ENCODE measurements at regions not wholly inside any gene's neighbourhood (a gene's known extent, or its start where the extent isn't known, plus 50 kb on each side); places are given as distances from the start of the nearest gene placed in this dataset.

DNA sequence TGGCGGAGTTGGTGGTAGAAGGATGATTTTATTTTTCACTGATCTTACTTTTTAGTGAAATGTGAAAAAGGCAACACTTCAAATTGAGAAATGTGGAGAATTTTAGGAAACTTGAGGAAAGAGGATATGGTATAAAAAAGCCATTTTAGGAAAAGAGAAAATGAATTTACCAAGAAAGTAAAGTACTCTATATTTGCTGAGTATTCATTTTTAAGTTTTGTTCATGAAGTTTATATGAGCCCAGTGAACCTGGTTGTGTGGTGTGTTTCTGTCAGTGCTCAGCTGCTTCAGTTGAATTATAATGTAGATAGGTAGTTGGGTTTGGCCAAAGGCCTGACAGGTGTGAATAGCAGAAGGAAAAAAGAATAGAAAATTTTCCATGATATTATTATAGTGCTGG, 345.5 kb upstream of the FSTL5 start:
- H3K27ac ChIP-seq, result no peak overlapping the region
- in situ Hi-C loops (cut with MboI), result loop anchor here (25.0 kb wide), 1 partner anchor 528 kb away; no protein-coding TSS in a partner anchor
- TF ChIP-seq EZH2phosphoT487 (IDR thresholded peaks at IDR 0.05; ENCODE audit: insufficient read depth, low read depth) (no peak), EZH2 (IDR thresholded peaks at IDR 0.05; ENCODE audit: insufficient read depth, poor library complexity, severe bottlenecking) (no peak)
- H3K4me1 ChIP-seq (ENCODE audit: insufficient read depth), result no peaks in the 10 kb centered on the region
- H3F3A ChIP-seq (ENCODE audit: insufficient read depth), result no peaks in the 10 kb centered on the region
- H3K9me2 ChIP-seq (ENCODE audit: insufficient read depth), result no peaks in the 10 kb centered on the region
- H3K4me3 ChIP-seq, result no peak overlapping the region
- no peaks in the 10 kb centered on the region for H3K9me3 ChIP-seq (ENCODE audit: low read depth)
- 22 to 27% methylated on average over 1 of the region's 1 CpG for WGBS, 2 experiments (ENCODE audit: low coverage in 1 of 2, low lambda C conversion rate in 2 of 2, missing lambda C conversion rate in 2 of 2)
- no peaks in the 10 kb centered on the region for H4K20me1 ChIP-seq (ENCODE audit: insufficient read depth)
- no peak overlapping the region for H3K4me2 ChIP-seq (ENCODE audit: unreplicated experiment)
- H3K27me3 ChIP-seq (replicated peaks; ENCODE audit: insufficient read depth), result no peaks in the 10 kb centered on the region
- H3K9ac ChIP-seq, result no peak overlapping the region
- no peak for DNase-seq
- H3K79me2 ChIP-seq (ENCODE audit: insufficient read depth), result no peaks in the 10 kb centered on the region
- no peaks in the 10 kb centered on the region for H3K36me3 ChIP-seq (ENCODE audit: low read depth)
- H2AFZ ChIP-seq, result no peak overlapping the region

GRCh38 chr4:162506253-162506652, 342.5 kb upstream of the FSTL5 start:
- no peak overlapping the region for H3K27ac ChIP-seq
- H3K4me2 ChIP-seq (ENCODE audit: unreplicated experiment), result no peak overlapping the region
- no peak overlapping the region for H2AFZ ChIP-seq
- H3K4me1 ChIP-seq (ENCODE audit: insufficient read depth), result no peaks in the 10 kb centered on the region
- H3K9me3 ChIP-seq (ENCODE audit: low read depth), result no peaks in the 10 kb centered on the region
- TF ChIP-seq EZH2phosphoT487 (IDR thresholded peaks at IDR 0.05; ENCODE audit: insufficient read depth, low read depth) (no peak), EZH2 (IDR thresholded peaks at IDR 0.05; ENCODE audit: insufficient read depth, poor library complexity, severe bottlenecking) (no peak)
- no peak overlapping the region for H3K4me3 ChIP-seq
- no peak overlapping the region for H3K9ac ChIP-seq
- H4K20me1 ChIP-seq (ENCODE audit: insufficient read depth), result no peaks in the 10 kb centered on the region
- H3K36me3 ChIP-seq (ENCODE audit: low read depth), result no peaks in the 10 kb centered on the region
- H3K9me2 ChIP-seq (ENCODE audit: insufficient read depth), result no peaks in the 10 kb centered on the region
- H3K79me2 ChIP-seq (ENCODE audit: insufficient read depth), result no peaks in the 10 kb centered on the region
- in situ Hi-C loops (cut with MboI), result loop anchor here (25.0 kb wide), 1 partner anchor 531 kb away; no protein-coding TSS in a partner anchor
- DNase-seq, result peak; percentile 14
- H3F3A ChIP-seq (ENCODE audit: insufficient read depth), result no peaks in the 10 kb centered on the region
- H3K27me3 ChIP-seq (replicated peaks; ENCODE audit: insufficient read depth), result no peaks in the 10 kb centered on the region
- WGBS, 2 experiments (ENCODE audit: low coverage in 1 of 2, low lambda C conversion rate in 2 of 2, missing lambda C conversion rate in 2 of 2), result 74 to 75% methylated on average over 2 of the region's 2 CpGs

- H3K36me3 ChIP-seq (ENCODE audit: low read depth), result no peaks in the 10 kb centered on the region
- 27 to 28% methylated on average over 4 of the region's 4 CpGs for WGBS, 2 experiments (ENCODE audit: low coverage in 1 of 2, low lambda C conversion rate in 2 of 2, missing lambda C conversion rate in 2 of 2)
- no peaks in the 10 kb centered on the region for H3K9me3 ChIP-seq (ENCODE audit: low read depth)
- TF ChIP-seq EZH2 (IDR thresholded peaks at IDR 0.05; ENCODE audit: insufficient read depth, poor library complexity, severe bottlenecking) (no peak), EZH2phosphoT487 (IDR thresholded peaks at IDR 0.05; ENCODE audit: insufficient read depth, low read depth) (no peak)
- no peaks in the 10 kb centered on the region for H3K27me3 ChIP-seq (replicated peaks; ENCODE audit: insufficient read depth)
- no peak for DNase-seq
- H3K27ac ChIP-seq, result no peak overlapping the region
- in situ Hi-C loops (cut with MboI), result loop anchor here (25.0 kb wide), 1 partner anchor 533 kb away; no protein-coding TSS in a partner anchor
- H3K9ac ChIP-seq, result no peak overlapping the region
- no peak overlapping the region for H3K4me3 ChIP-seq
- no peaks in the 10 kb centered on the region for H3K79me2 ChIP-seq (ENCODE audit: insufficient read depth)
- no peaks in the 10 kb centered on the region for H4K20me1 ChIP-seq (ENCODE audit: insufficient read depth)
- no peaks in the 10 kb centered on the region for H3F3A ChIP-seq (ENCODE audit: insufficient read depth)
- no peaks in the 10 kb centered on the region for H3K9me2 ChIP-seq (ENCODE audit: insufficient read depth)
- H3K4me1 ChIP-seq (ENCODE audit: insufficient read depth), result no peaks in the 10 kb centered on the region
- H2AFZ ChIP-seq, result no peak overlapping the region
- H3K4me2 ChIP-seq (ENCODE audit: unreplicated experiment), result no peak overlapping the region
Observed at GRCh38 chr4:162503868-162504267, 340.1 kb upstream of the FSTL5 start.

- in situ Hi-C loops (cut with MboI), result loop anchor here (25.0 kb wide), 1 partner anchor 535 kb away; no protein-coding TSS in a partner anchor
- H3K4me3 ChIP-seq, result no peak overlapping the region
- no peaks in the 10 kb centered on the region for H3K9me2 ChIP-seq (ENCODE audit: insufficient read depth)
- no peak overlapping the region for H2AFZ ChIP-seq
- TF ChIP-seq EZH2 (IDR thresholded peaks at IDR 0.05; ENCODE audit: insufficient read depth, poor library complexity, severe bottlenecking), result no peak
- no peak for TF ChIP-seq EZH2phosphoT487 (IDR thresholded peaks at IDR 0.05; ENCODE audit: insufficient read depth, low read depth)
- H3K36me3 ChIP-seq (ENCODE audit: low read depth), result no peaks in the 10 kb centered on the region
- H4K20me1 ChIP-seq (ENCODE audit: insufficient read depth), result no peaks in the 10 kb centered on the region
- H3F3A ChIP-seq (ENCODE audit: insufficient read depth), result no peaks in the 10 kb centered on the region
- H3K9me3 ChIP-seq (ENCODE audit: low read depth), result no peaks in the 10 kb centered on the region
- H3K27ac ChIP-seq, result no peak overlapping the region
- DNase-seq, result no peak
- H3K4me2 ChIP-seq (ENCODE audit: unreplicated experiment), result no peak overlapping the region
- H3K4me1 ChIP-seq (ENCODE audit: insufficient read depth), result no peaks in the 10 kb centered on the region
- H3K9ac ChIP-seq, result no peak overlapping the region
- no peaks in the 10 kb centered on the region for H3K79me2 ChIP-seq (ENCODE audit: insufficient read depth)
- no peaks in the 10 kb centered on the region for H3K27me3 ChIP-seq (replicated peaks; ENCODE audit: insufficient read depth)
Observed at GRCh38 chr4:162502109-162502508, 338.3 kb upstream of the FSTL5 start.

DNA sequence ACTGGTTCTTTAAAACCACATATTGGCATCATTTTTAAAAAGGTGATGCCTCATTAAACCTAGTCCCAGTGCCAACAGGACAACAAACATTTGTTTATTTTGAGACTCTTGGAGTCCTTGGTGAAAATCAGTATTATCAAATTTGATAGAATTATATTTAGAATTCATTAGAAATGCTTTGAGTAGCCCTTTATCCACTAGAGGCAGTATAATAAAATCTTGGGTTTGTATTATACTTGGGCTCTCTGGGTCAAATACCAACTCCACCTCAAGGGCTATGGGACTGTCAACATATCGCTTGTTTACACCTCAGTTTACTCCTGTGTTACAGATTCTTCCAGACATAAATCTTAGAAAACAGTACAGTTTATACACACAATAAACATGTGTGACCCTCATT, 335.7 kb upstream of the FSTL5 start:
- no peaks in the 10 kb centered on the region for H4K20me1 ChIP-seq (ENCODE audit: insufficient read depth)
- peak; percentile 27 for DNase-seq
- H3K9ac ChIP-seq, result no peak overlapping the region
- H3K4me2 ChIP-seq (ENCODE audit: unreplicated experiment), result no peak overlapping the region
- no peaks in the 10 kb centered on the region for H3K4me1 ChIP-seq (ENCODE audit: insufficient read depth)
- no peaks in the 10 kb centered on the region for H3K9me2 ChIP-seq (ENCODE audit: insufficient read depth)
- H2AFZ ChIP-seq, result no peak overlapping the region
- TF ChIP-seq EZH2 (IDR thresholded peaks at IDR 0.05; ENCODE audit: insufficient read depth, poor library complexity, severe bottlenecking), result no peak
- no peak for TF ChIP-seq EZH2phosphoT487 (IDR thresholded peaks at IDR 0.05; ENCODE audit: insufficient read depth, low read depth)
- H3K9me3 ChIP-seq (ENCODE audit: low read depth), result no peaks in the 10 kb centered on the region
- in situ Hi-C loops (cut with MboI), result no loop called here
- H3K79me2 ChIP-seq (ENCODE audit: insufficient read depth), result no peaks in the 10 kb centered on the region
- 0 to 3% methylated on average over 1 of the region's 1 CpG for WGBS, 2 experiments (ENCODE audit: low coverage in 1 of 2, low lambda C conversion rate in 2 of 2, missing lambda C conversion rate in 2 of 2)
- no peak overlapping the region for H3K4me3 ChIP-seq
- H3K36me3 ChIP-seq (ENCODE audit: low read depth), result no peaks in the 10 kb centered on the region
- no peaks in the 10 kb centered on the region for H3F3A ChIP-seq (ENCODE audit: insufficient read depth)
- no peak overlapping the region for H3K27ac ChIP-seq
- H3K27me3 ChIP-seq (replicated peaks; ENCODE audit: insufficient read depth), result no peaks in the 10 kb centered on the region
